ENCODE measurements at regions not wholly inside any gene's neighbourhood (a gene's known extent, or its start where the extent isn't known, plus 50 kb on each side); places are given as distances from the start of the nearest gene placed in this dataset.

GRCh38 chr11:23974051-23974450 is 522.8 kb upstream of the LUZP2 start:
- TF ChIP-seq, protein P1, sequence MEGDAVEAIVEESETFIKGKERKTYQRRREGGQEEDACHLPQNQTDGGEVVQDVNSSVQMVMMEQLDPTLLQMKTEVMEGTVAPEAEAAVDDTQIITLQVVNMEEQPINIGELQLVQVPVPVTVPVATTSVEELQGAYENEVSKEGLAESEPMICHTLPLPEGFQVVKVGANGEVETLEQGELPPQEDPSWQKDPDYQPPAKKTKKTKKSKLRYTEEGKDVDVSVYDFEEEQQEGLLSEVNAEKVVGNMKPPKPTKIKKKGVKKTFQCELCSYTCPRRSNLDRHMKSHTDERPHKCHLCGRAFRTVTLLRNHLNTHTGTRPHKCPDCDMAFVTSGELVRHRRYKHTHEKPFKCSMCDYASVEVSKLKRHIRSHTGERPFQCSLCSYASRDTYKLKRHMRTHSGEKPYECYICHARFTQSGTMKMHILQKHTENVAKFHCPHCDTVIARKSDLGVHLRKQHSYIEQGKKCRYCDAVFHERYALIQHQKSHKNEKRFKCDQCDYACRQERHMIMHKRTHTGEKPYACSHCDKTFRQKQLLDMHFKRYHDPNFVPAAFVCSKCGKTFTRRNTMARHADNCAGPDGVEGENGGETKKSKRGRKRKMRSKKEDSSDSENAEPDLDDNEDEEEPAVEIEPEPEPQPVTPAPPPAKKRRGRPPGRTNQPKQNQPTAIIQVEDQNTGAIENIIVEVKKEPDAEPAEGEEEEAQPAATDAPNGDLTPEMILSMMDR (conservative IDR thresholded peaks at IDR 0.05 in 1 of 2, IDR thresholded peaks at IDR 0.05 in 1 of 2; ENCODE audit: low read depth in 1 of 2, low read length in 2 of 2) = no peak
- TF ChIP-seq EZH2 (IDR thresholded peaks at IDR 0.05; ENCODE audit: low read length, missing control alignments) = no peak
